GM12878 (cell line): ENCODE measurements at regions not wholly inside any gene's neighbourhood (a gene's known extent, or its start where the extent isn't known, plus 50 kb on each side); places are given as distances from the start of the nearest gene placed in this dataset.

ENCODE experiments used
- ATAC-seq: fragments of 200-7000 bp; cut with Tn5 transposase; 3 replicates; pipeline ENCODE4 v1.9.1; 2020; ENCODE audit warnings: mild to moderate bottlenecking, moderate library complexity
- BruUV-seq: library from RNA; stranded (reverse); fragments of 400-500 nt; replicated peaks from 2 replicates; lab custom pipeline; 2021; lab: Mats Ljungman, UMichigan
- CTCF ChIA-PET: fragments of 300-600 bp; sonication (Branson Sonifier 250); formaldehyde crosslinking; extraction: SDS; loops from one replicate; lab custom pipeline; 2021; ENCODE audit warnings: inconsistent platforms; lab: Yijun Ruan, JAX
- POLR2A ChIA-PET: fragments of 350-600 bp; formaldehyde crosslinking; extraction: SDS; loops from one replicate; lab custom pipeline; 2021; ENCODE audit warnings: inconsistent platforms; lab: Charles Lee
- RAD21 ChIA-PET: fragments of 300-600 bp; sonication (Branson Sonifier 250); formaldehyde crosslinking; loops from one replicate; lab custom pipeline; 2023; ENCODE audit warnings: antibody characterized with exemption; ENCODE audit not compliant: unreplicated experiment; lab: Charles Lee
- SMC1A ChIA-PET: fragments of 300-600 bp; sonication (Branson Sonifier 250); formaldehyde crosslinking; loops from one replicate; lab custom pipeline; 2023; ENCODE audit not compliant: unreplicated experiment, uncharacterized antibody; lab: Charles Lee
- DNase-seq: peaks from one replicate; pipeline ENCODE4 v3.0.0-alpha.2; 2011; ENCODE audit warnings: low read depth, low spot score
- FAIRE-seq: peaks from 3 replicates; lab custom pipeline; 2011; peaks lifted over from hg19 to GRCh38; lab: Jason Lieb, UNC
- H2AFZ ChIP-seq: 2 replicates; pipeline ENCODE4 v1.6.0; 2011; ENCODE audit warnings: low read depth, low read length, control low read depth; ENCODE audit not compliant: control insufficient read depth
- H3K27ac ChIP-seq: 2 replicates; pipeline ENCODE4 v1.5.1; 2011; ENCODE audit warnings: control low read depth; ENCODE audit not compliant: control insufficient read depth, insufficient read depth
- H3K27me3 ChIP-seq, 2 experiments: replicated peaks in 1 of 2; 2 replicates each; pipeline versions ENCODE4 v1.6.0 to v1.6.1; 2011; ENCODE audit warnings: low read length in 1 of 2; ENCODE audit not compliant: control insufficient read depth in 2 of 2, insufficient read depth in 2 of 2
- H3K36me3 ChIP-seq, 2 experiments: 2 replicates each; pipeline ENCODE4 v1.5.1; 2011; ENCODE audit warnings: low read length in 1 of 2; ENCODE audit not compliant: control insufficient read depth in 2 of 2, insufficient read depth in 2 of 2
- H3K4me1 ChIP-seq: 2 replicates; pipeline ENCODE4 v1.6.1; 2011; ENCODE audit warnings: mild to moderate bottlenecking, low read length, moderate library complexity, mixed read lengths; ENCODE audit not compliant: control insufficient read depth, insufficient read depth
- H3K4me2 ChIP-seq: 2 replicates; pipeline ENCODE4 v1.6.0; 2011; ENCODE audit warnings: control low read depth; ENCODE audit not compliant: control insufficient read depth, insufficient read depth
- H3K4me3 ChIP-seq: fragments of 200-600 bp; sonication (generic); 2 replicates; pipeline ENCODE4 v1.5.1; 2016
- H3K79me2 ChIP-seq: 2 replicates; pipeline ENCODE4 v1.6.0; 2011; ENCODE audit warnings: low read length; ENCODE audit not compliant: control insufficient read depth, insufficient read depth
- H3K9ac ChIP-seq: 2 replicates; pipeline ENCODE4 v1.8.0; 2011; ENCODE audit warnings: low read length, control low read depth, mixed read lengths; ENCODE audit not compliant: control insufficient read depth, insufficient read depth
- H3K9me3 ChIP-seq: replicated peaks from 3 replicates; pipeline ENCODE4 v1.5.1; 2011; ENCODE audit warnings: mild to moderate bottlenecking, low read length; ENCODE audit not compliant: control insufficient read depth, insufficient read depth
- H4K20me1 ChIP-seq: 2 replicates; pipeline ENCODE4 v1.6.0; 2011; ENCODE audit not compliant: control insufficient read depth, insufficient read depth
- CEBPZ ChIP-seq: fragments of 150-350 bp; IDR thresholded peaks from 2 replicates; pipeline ENCODE4 v1.6.1; 2016; ENCODE audit warnings: low read depth, low read length
- CHD1 ChIP-seq: IDR thresholded peaks from 2 replicates; pipeline ENCODE4 v1.6.1; 2012; ENCODE audit warnings: low read depth, low read length, improper control_type of control experiment
- CREB1 ChIP-seq: IDR thresholded peaks from 2 replicates; pipeline ENCODE4 v1.6.1; 2012; ENCODE audit warnings: low read depth, mild to moderate bottlenecking, inconsistent platforms
- JUNB ChIP-seq: IDR thresholded peaks from 2 replicates; pipeline ENCODE4 v1.6.1; 2016; ENCODE audit warnings: antibody characterized with exemption, mild to moderate bottlenecking
- NFYA ChIP-seq: IDR thresholded peaks from 2 replicates; pipeline ENCODE4 v1.6.1; 2011; ENCODE audit warnings: low read depth, mild to moderate bottlenecking, low read length, improper control_type of control experiment, borderline replicate concordance
- NKRF ChIP-seq: fragments of 450-650 bp; conservative IDR thresholded peaks from 2 replicates; pipeline ENCODE4 v1.6.1; 2017; ENCODE audit warnings: mild to moderate bottlenecking, moderate library complexity
- RAD21 ChIP-seq: IDR thresholded peaks from 2 replicates; pipeline ENCODE4 v1.6.1; 2011; ENCODE audit warnings: mild to moderate bottlenecking, low read depth, low read length, moderate library complexity; ENCODE audit not compliant: insufficient read depth
- RB1 ChIP-seq: fragments of 450-650 bp; formaldehyde crosslinking; IDR thresholded peaks from 2 replicates; pipeline ENCODE4 v1.6.1; 2017; ENCODE audit warnings: mild to moderate bottlenecking, borderline replicate concordance
- WGBS: methylation state at CpG from one replicate; pipeline ENCODE4 v1.1.6; 2016; ENCODE audit warnings: low lambda C conversion rate; ENCODE audit not compliant: insufficient replicate concordance, insufficient coverage; ENCODE audit errors: missing lambda C conversion rate; 5-methylcytosine and 5-hydroxymethylcytosine counted together
- in situ Hi-C: fragments of 300-500 bp; cut with MboI; formaldehyde crosslinking; loops from 9 replicates; pipeline ENCODE4 v1.14.3; 2018; ENCODE audit warnings: mixed read lengths
- intact Hi-C: fragments of 100-400 bp; cut with micrococcal nuclease; formaldehyde crosslinking; loops from one replicate; pipeline ENCODE4 v1.14.2; 2022; ENCODE audit not compliant: unreplicated experiment

- H4K20me1 ChIP-seq, result no peaks in the 10 kb centered on the region
- H3K9me3 ChIP-seq, result no peaks in the 10 kb centered on the region; the same call in 2 of the 3 replicates
- no peak overlapping the region for H3K27ac ChIP-seq
- H3K27me3 ChIP-seq, result no peaks in the 10 kb centered on the region
- DNase-seq, result no peak
- ChIA-PET CTCF (no interaction called here), POLR2A (no interaction called here), RAD21 (no interaction called here), SMC1A (no interaction called here)
- in situ Hi-C loops, result loop anchor here (5.0 kb wide), 1 partner anchor 632 kb away; no protein-coding TSS in a partner anchor
- no peak overlapping the region for H3K4me3 ChIP-seq
- no peak for TF ChIP-seq RB1
- TF ChIP-seq CEBPZ, result no peak
- no peak for TF ChIP-seq CREB1
- no peak for TF ChIP-seq JUNB
- TF ChIP-seq RAD21, result no peak
- TF ChIP-seq NFYA, result no peak
- TF ChIP-seq CHD1, result no peak
- TF ChIP-seq NKRF, result no peak
- no TSS peak for BruUV-seq
- WGBS, result 0% methylated on average over 2 of the region's 2 CpGs
- H2AFZ ChIP-seq, result no peak overlapping the region
- H3K4me1 ChIP-seq, result no peaks in the 10 kb centered on the region
- FAIRE-seq, result no peak
- no peak for ATAC-seq
- intact Hi-C loops, result loop anchor here (5.0 kb wide), 1 partner anchor 162 kb away; no protein-coding TSS in a partner anchor
- H3K4me2 ChIP-seq, result no peak overlapping the region
- no peak overlapping the region for H3K9ac ChIP-seq
- no peaks in the 10 kb centered on the region for H3K36me3 ChIP-seq
- no peaks in the 10 kb centered on the region for H3K79me2 ChIP-seq
Measured at GRCh38 chr14:37869633-37870032, 274.2 kb downstream of the TTC6 start.
